ENCODE measurements at regions not wholly inside any gene's neighbourhood (a gene's known extent, or its start where the extent isn't known, plus 50 kb on each side); places are given as distances from the start of the nearest gene placed in this dataset.

DNA sequence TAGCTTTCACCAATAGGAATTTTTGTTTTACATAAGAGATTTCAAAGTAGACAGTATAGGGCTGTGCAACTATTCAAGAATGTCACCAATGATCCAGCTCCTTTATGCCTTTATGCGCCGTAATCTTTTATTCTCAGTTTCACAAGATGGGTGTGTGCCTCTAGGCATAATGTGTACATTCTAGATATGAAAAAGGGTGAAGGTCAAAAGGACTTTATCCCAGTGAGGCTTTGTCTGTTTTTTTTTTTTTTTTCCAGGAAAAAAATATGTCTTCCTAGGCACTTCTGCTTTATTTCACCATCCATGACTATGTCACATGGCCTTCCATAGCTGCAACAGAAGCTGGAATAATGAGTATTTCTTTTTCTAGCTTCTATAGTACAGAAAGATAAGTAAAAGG lies 142.3 kb upstream of the IGF1 start:
- DNase-seq, result no peak
- TF ChIP-seq, protein P1, sequence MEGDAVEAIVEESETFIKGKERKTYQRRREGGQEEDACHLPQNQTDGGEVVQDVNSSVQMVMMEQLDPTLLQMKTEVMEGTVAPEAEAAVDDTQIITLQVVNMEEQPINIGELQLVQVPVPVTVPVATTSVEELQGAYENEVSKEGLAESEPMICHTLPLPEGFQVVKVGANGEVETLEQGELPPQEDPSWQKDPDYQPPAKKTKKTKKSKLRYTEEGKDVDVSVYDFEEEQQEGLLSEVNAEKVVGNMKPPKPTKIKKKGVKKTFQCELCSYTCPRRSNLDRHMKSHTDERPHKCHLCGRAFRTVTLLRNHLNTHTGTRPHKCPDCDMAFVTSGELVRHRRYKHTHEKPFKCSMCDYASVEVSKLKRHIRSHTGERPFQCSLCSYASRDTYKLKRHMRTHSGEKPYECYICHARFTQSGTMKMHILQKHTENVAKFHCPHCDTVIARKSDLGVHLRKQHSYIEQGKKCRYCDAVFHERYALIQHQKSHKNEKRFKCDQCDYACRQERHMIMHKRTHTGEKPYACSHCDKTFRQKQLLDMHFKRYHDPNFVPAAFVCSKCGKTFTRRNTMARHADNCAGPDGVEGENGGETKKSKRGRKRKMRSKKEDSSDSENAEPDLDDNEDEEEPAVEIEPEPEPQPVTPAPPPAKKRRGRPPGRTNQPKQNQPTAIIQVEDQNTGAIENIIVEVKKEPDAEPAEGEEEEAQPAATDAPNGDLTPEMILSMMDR (IDR thresholded peaks at IDR 0.05; ENCODE audit: unreplicated experiment), result no peak
- H3K9me3 Mint-ChIP-seq (ENCODE audit: low read depth, unreplicated experiment), result peaks cover 3% of the 10 kb centered on the region
- H3K4me3 Mint-ChIP-seq (ENCODE audit: low read depth, unreplicated experiment), result no peak overlapping the region
- no TSS peak for BruUV-seq (replicated peaks)
- no peak overlapping the region for H3K27ac Mint-ChIP-seq (ENCODE audit: unreplicated experiment)
- intact Hi-C loops (cut with micrococcal nuclease; ENCODE audit: unreplicated experiment), result no loop called here
- H3K4me1 Mint-ChIP-seq (ENCODE audit: low read depth, unreplicated experiment), result no peaks in the 10 kb centered on the region
- H3K27me3 Mint-ChIP-seq (ENCODE audit: unreplicated experiment), result no peaks in the 10 kb centered on the region
- CTCF ChIA-PET, result interaction anchor here (0.7 kb wide), 1 partner anchor 71 kb away, joined by 5 read pairs; no protein-coding TSS in a partner anchor
- no peaks in the 10 kb centered on the region for H3K36me3 Mint-ChIP-seq (ENCODE audit: insufficient read depth, unreplicated experiment)

DNA sequence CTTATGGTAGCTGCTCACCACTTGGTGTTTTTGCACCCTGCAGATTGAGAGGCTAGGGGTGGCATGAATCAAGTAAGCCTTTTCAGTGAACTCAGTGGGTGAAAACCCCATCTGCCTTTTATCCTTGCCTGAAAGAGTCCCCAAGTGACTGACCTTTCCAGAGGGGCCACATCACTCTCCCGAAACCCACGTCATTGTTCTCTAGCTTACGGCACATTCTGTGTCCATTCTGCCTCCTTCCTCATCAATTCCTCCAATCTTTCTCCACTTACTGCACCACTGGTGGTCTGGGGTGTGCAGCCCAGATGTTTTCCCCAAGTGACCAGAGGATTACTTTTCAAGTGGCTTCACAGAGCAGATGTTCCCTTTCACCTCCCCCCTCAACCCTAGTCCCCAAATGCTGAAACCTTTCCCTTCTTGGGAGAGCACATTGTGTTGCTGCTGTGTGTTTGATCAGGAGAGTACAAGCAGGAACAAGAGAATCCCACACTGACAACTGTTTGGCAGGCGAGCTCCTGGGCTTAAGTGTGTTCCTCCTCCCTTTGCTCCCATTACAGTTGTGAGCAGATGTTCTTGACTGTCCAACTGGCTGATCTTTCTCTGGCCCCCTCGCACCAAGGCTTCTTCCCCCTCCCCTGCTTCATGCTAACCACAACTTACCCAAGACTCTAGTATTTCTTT lies 138.0 kb upstream of the IGF1 start:
- no TSS peak for BruUV-seq (replicated peaks)
- H3K4me1 Mint-ChIP-seq (ENCODE audit: low read depth, unreplicated experiment), result no peaks in the 10 kb centered on the region
- no peaks in the 10 kb centered on the region for H3K36me3 Mint-ChIP-seq (ENCODE audit: insufficient read depth, unreplicated experiment)
- H3K27me3 Mint-ChIP-seq (ENCODE audit: unreplicated experiment), result no peaks in the 10 kb centered on the region
- peaks cover 2% of the 10 kb centered on the region for H3K9me3 Mint-ChIP-seq (ENCODE audit: low read depth, unreplicated experiment)
- intact Hi-C loops (cut with micrococcal nuclease; ENCODE audit: unreplicated experiment), result no loop called here
- CTCF ChIA-PET, result interaction anchor here (0.7 kb wide), 1 partner anchor 188 kb away, joined by 5 read pairs; no protein-coding TSS in a partner anchor
- no peak overlapping the region for H3K4me3 Mint-ChIP-seq (ENCODE audit: low read depth, unreplicated experiment)
- no peak for DNase-seq
- no peak overlapping the region for H3K27ac Mint-ChIP-seq (ENCODE audit: unreplicated experiment)
- TF ChIP-seq, protein P1 (IDR thresholded peaks at IDR 0.05; ENCODE audit: unreplicated experiment), result no peak

DNA sequence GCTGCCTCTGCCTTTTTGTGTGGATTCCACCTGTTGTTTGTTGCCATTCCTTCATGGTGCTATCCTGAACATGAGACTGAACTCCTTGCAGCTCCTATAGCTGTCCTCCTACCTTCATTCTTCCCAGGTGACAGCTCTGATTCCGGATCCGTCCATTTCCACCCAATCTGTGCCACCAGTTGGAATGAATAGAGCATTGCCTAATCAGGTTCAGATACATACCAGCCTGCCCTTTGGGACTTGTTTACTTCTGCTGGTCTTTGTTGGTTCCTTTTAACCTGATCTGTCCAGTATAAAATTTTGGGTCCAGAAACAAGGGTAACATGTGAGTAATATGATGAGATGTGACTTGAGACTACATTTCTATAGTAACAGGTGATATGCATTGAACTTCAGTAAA lies 136.3 kb upstream of the IGF1 start:
- Mint-ChIP-seq H3K4me1 (ENCODE audit: low read depth, unreplicated experiment) (no peaks in the 10 kb centered on the region), H3K27me3 (ENCODE audit: unreplicated experiment) (no peaks in the 10 kb centered on the region), H3K4me3 (ENCODE audit: low read depth, unreplicated experiment) (no peak overlapping the region), H3K9me3 (ENCODE audit: low read depth, unreplicated experiment) (peaks cover 2% of the 10 kb centered on the region), H3K27ac (ENCODE audit: unreplicated experiment) (no peak overlapping the region), H3K36me3 (ENCODE audit: insufficient read depth, unreplicated experiment) (no peaks in the 10 kb centered on the region)
- CTCF ChIA-PET, result no interaction called here
- BruUV-seq (replicated peaks), result no TSS peak
- TF ChIP-seq, protein P1 (IDR thresholded peaks at IDR 0.05; ENCODE audit: unreplicated experiment), result no peak
- intact Hi-C loops (cut with micrococcal nuclease; ENCODE audit: unreplicated experiment), result no loop called here
- no peak for DNase-seq

DNA sequence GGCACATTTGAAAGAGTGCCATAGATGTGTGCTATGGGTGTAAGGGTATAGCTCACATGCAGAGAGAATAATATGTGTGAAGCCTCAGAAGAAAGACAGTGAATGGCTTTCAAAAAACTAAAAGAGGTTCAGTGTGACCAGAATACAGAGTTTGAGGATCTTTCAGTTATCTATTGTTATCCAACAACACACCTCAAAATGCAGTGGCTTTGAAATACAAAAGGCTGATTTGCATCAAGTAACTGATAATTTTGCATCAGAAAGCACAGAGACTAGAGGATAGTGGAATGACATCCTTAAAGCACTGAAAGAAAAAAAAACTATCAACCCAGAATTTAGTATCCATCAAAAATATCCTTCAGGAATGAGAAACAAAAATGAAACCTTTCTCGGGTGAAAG lies 131.6 kb upstream of the IGF1 start:
- DNase-seq, result no peak
- H3K27me3 Mint-ChIP-seq (ENCODE audit: unreplicated experiment), result no peaks in the 10 kb centered on the region
- BruUV-seq (replicated peaks), result no TSS peak
- peaks cover 8% of the 10 kb centered on the region for H3K9me3 Mint-ChIP-seq (ENCODE audit: low read depth, unreplicated experiment)
- intact Hi-C loops (cut with micrococcal nuclease; ENCODE audit: unreplicated experiment), result no loop called here
- H3K4me3 Mint-ChIP-seq (ENCODE audit: low read depth, unreplicated experiment), result no peak overlapping the region
- TF ChIP-seq, protein P1 (IDR thresholded peaks at IDR 0.05; ENCODE audit: unreplicated experiment), result no peak
- no peaks in the 10 kb centered on the region for H3K36me3 Mint-ChIP-seq (ENCODE audit: insufficient read depth, unreplicated experiment)
- no peak overlapping the region for H3K27ac Mint-ChIP-seq (ENCODE audit: unreplicated experiment)
- H3K4me1 Mint-ChIP-seq (ENCODE audit: low read depth, unreplicated experiment), result no peaks in the 10 kb centered on the region
- CTCF ChIA-PET, result no interaction called here
